NCI-H526 (cell line): ENCODE measurements at regions not wholly inside any gene's neighbourhood (a gene's known extent, or its start where the extent isn't known, plus 50 kb on each side); places are given as distances from the start of the nearest gene placed in this dataset.

Experiments
- DNase-seq, 2 experiments: peaks; one replicate each; lab custom pipeline; 2025; lab: John Stamatoyannopoulos, UW

DNA sequence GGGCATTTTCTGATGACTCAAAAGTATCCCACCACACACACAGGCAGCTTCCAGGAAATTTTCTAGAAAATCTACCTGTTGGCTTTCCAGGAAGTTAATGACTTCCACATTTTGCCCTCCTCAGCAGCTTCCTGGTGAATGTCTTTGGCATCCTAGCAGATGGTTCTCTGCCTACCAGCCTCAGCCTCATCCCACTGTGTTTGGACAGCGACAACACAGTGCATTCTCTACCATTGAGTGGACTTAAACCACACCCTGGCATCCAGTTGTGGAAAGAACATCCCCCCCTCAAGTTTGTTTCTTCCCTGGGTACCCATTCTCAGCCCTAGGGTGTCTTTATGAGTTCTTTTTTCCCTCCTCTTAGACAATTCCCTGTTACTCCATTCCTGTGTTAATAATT is 50.8 kb upstream of the GADL1 start:
- DNase-seq: no peak

GRCh38 chr3:30948426-30948825 is 54.0 kb upstream of the GADL1 start:
- no peak for DNase-seq

DNA sequence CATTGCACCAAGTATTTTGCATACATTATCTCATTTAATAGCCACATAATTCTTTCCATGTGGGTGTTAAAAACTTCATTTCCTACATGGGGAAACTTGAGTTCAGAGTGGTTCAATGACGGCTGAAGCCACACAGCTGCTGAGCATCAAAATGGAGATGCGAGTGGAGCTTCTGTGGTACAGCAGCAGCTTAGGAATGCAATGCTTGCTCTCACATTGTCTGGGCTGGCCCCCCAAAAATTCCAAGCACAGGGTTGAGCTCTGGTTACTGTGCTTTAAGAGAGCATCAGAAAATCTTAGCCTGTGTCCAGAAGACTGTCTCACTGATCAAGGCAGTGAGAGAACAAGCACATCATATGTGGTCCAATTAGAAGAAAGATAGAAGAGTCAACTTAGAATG is 57.4 kb upstream of the GADL1 start:
- no peak for DNase-seq

- DNase-seq: no peak
Observed at GRCh38 chr3:30952786-30953185, 58.3 kb upstream of the GADL1 start.

DNA sequence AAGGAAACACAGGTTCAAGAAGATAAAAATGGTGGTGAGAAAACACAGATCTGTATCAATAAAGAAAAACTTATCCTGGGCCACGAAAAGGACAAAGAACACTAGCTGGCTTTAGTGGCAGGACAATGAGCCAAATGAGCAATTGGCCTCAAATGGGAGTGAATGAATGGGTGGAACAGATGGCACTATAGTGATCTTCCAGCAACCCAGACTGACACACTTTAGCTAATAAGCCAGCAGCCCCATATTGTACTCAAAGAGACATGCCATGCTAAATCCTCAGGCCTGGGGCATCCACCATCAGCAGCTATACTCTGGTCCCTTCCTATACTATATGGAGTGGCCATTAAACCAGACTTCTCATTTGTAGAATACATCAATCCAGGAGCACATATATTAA is 60.0 kb upstream of the GADL1 start:
- DNase-seq: no peak

GRCh38 chr3:30962084-30962483 is 67.6 kb upstream of the GADL1 start:
- DNase-seq: no peak

- DNase-seq: no peak
Observed at GRCh38 chr3:30962493-30962892, 68.0 kb upstream of the GADL1 start.

- DNase-seq: no peak
Observed at GRCh38 chr3:30963223-30963722, 68.8 kb upstream of the GADL1 start.

- no peak for DNase-seq
Observed at GRCh38 chr3:30964612-30965011, 70.2 kb upstream of the GADL1 start.

GRCh38 chr3:30966896-30967295 is 72.4 kb upstream of the GADL1 start:
- no peak for DNase-seq

DNA sequence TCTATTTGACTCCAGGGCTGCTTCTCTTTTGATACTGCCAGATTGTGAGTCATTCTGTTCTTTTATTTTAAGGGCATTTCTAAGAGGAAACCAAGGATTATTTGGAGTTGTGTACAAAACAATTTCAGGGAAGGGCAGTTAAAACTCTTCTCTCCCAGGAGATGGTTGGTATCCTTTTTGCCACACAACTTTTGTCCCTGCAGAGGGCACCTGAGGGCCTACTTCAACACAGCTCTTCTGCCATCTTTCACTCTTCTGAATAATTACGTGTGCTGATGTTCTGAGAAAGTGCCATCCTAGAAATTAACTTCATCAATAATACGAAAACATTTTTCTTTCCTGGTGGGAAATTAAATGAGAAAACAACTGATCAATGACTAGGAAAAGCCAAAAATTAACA is 75.7 kb upstream of the GADL1 start:
- no peak for DNase-seq

DNA sequence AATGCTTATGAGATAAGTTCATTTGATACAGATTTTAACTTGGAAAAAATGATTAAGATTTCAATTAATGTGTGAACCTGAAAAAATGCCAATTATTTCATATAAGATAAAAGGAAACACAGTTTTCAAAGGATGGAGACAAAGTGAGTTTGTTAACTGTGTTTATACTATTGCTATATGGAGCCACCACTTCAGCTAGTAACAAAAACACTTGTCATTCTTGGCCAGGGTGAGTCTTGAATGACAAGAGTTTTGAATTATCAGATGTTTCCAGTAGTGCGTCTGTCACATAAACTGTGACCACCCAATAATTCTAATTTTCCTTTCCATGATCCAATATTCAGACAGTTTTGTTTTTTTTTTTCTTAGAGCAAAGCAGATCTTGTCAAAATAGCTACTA is 78.0 kb upstream of the GADL1 start:
- no peak for DNase-seq

DNA sequence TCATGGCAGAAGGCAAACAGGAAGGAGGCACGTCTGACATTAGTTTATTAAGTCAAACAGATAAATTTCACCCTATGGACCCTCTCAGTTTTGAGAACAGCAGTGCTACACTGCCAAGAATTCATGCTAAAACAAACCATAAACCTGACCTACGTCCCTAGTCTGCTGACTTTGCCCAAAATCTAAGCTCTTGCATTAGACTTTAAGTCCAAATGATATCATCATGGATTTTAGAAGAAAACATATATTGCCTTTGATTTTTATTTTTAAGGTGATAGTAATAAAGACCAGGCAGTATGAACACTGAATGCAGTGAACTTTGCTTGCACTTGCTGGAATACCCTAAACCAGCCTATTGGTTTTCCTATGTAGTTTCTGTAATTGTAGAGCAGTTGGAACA is 79.6 kb upstream of the GADL1 start:
- DNase-seq: no peak

DNA sequence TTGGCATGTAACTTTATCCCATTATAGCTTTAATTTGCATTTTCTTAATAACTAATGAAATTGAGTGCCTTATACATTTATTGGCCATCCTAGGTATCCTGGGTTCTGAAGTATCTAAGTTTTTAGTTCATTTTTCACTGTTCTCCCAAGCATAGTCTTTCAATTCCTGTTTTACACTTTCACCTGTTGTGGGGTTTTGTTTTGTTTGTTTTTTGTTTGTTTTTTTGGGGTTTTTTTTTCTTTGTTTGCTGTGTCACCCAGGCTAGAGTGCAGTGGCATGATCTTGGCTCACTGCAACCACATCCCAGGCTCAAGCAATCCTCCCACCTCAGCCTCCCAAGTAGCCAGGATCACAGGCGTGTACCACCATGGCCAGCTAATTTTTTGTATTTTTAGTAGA is 83.1 kb upstream of the GADL1 start:
- no peak for DNase-seq

GRCh38 chr3:30980993-30981392 is 86.5 kb upstream of the GADL1 start:
- no peak for DNase-seq

DNA sequence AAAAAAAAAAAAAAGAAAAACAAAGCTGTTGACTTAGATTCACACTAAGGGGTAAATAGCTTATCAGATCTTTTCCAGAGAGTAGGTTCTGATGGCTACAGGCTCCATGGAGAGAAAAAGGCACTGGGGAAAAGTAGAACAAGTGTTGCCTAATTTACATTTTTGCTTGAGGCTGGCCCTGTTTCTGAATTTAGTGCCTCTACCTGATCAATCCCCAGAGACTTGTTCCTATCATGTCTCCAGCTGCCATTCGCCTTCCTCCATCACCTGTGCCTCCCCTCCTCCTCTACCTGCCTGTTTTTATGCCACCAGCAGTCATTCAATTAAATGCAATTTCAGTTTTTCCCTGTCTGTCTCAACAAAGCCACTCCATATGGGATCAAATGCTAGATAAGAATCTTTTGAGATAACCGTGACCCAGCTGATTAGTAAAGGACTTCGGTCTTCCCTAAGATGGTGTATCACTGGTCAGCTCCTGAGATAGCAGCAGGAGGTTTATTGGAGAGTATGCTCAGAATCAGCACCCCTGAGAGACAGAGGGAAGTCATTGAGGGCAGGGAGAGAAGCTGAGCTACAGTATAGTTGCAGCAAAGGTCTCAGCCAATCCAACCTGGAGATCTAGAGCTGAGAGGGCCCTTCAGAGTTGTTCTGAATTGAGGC is 88.1 kb upstream of the GADL1 start:
- peak; percentile 14 to 59 for DNase-seq

DNA sequence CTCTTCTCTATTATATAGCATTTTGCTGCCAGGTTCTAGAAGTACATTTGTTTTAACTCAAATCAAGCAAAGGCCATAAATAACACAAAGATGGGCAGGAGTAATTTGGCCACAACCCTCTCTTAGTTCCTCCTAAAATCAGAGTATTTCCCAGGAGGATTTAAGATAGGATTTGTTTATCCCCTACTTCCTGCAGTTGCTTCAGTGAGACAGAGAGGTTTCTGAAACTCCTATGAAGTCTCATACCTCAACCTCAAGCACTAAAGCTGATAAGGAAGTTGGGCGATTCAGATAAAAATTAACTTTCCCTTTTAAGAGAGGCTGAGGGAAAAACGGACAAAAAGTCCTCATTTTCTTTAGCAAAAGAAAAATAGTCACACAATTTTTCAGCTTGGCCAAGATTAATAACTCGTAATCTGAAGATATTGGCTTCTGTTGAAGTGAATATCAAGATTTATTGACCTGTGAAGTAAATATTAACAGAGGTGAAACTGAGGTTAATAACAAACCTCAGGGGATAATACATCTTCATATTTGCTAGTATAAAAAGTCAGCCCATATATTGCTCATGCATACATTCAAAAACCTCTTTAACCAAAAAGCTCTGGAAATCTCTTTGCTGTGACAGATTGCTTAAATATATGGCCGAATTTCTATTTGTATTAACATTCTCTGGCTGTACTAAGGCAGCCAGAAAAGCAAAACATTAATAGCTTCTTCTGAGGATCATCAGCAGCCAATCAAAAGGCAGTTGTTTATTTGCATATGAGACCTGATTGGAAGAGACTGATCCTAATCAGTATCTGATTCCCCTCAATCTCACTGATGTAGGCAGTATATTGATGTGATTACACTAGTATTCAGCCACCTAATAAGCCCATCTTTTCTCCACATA is 90.6 kb upstream of the GADL1 start:
- DNase-seq: no peak

GRCh38 chr3:30986551-30986950 is 92.1 kb upstream of the GADL1 start:
- no peak for DNase-seq

DNA sequence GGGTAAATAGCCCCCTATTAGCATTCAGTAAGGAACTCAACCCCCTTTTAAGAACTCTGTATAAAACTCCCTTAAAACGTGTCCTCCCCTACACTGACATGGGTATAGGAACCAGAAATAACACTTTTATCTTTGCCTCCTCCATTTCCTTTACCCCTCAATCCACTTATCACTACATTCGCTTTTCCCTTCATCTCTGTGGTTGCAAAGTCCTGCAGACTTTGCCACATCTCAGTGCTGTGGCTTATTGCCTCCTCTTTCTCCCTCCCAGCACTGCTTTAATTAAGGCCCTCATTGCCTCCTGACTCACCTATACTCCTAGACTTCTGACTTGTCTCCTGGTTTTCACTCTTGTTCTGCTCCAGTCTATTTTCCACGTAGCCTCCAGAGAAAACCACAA is 94.3 kb upstream of the GADL1 start:
- DNase-seq: no peak

DNA sequence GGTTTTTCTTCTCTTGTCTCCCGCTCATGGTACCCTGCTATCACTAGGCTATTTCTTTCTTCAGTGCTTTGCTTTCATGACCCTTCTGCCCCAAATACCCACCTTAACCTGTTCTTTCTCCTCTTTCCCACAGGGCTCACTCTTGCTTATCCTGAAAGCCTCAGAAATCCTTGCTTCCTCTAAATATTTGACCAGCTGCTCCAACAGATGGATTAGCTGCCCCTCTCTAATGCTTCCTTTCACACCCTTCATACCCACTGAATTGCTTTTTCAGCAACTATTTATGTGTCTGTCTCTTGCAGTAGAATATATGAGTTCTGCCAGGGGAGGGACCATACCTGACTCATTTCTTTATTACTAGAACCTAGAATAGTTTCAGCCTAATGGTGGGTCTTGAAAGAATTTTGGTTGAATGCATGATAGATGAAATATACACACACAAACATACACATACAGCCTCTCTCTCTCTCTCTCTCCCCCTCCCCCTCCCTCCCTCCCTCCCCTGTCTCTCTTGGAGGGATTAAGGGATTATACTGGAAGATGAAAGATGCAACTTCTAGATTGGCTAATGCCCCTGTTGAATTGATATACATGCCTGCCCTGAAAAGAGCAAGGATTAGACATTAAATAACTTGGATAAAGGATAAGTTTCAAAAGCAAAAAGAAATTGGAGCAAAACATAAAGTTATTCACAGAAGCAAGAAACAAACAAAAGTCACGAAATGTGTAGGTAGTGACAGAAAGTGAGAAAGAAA is 95.0 kb upstream of the GADL1 start:
- DNase-seq: no peak

GRCh38 chr3:30996467-30996866 is 102.0 kb upstream of the GADL1 start:
- no peak for DNase-seq

DNA sequence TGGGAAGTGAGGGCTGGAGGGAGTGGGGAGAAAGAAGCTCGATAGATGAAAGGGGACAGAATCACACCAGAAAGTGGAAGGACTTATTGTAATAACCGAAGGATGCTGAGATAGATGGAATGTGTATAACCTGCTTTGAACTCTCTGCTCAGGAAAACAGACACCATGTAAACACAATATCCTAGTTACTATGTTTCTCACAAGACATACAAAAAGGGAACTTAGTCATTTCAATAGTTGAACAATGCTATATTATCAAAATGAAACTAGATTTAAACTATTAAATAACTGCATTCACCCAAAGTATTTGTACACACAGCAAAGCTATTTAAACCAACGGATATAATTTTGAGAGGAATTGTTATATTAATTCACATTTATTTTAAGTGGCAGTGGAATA is 108.3 kb upstream of the GADL1 start:
- DNase-seq: no peak
